C1 segment of cervical spinal cord (tissue), 14 donors: ENCODE measurements at regions not wholly inside any gene's neighbourhood (a gene's known extent, or its start where the extent isn't known, plus 50 kb on each side); places are given as distances from the start of the nearest gene placed in this dataset.
"Not testable (repeated sequence)": the region's sequence is repeated elsewhere in the genome, so short reads cannot be mapped to it uniquely, and the experiment has no call there.

Source experiments
- DNase-seq, 14 donors: peaks; one replicate each; lab custom pipeline; 2025; lab: John Stamatoyannopoulos, UW

DNA sequence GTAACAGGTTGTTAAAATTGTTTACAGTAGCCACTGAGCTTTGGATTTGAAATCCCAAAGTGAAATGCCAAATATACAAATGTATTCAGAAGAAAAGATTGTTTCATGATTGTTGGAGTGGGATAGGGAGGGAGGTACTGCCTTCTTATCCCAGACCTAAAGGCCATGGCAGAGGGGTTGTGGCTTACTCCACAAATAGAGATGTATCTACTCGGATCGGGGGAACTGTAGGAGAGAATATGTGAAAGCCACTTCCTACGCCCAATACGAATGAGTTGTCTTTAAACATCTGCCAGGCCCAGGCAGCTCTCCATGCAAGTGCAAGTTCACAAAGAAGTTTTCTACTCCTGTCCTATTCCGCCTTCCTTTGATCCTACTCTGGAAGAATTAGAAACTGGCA lies 150.2 kb upstream of the PRSS12 start:
- DNase-seq, result not testable (repeated sequence)

GRCh38 chr4:118504927-118505326 lies 152.1 kb upstream of the PRSS12 start:
- DNase-seq, result not testable (repeated sequence)

DNA sequence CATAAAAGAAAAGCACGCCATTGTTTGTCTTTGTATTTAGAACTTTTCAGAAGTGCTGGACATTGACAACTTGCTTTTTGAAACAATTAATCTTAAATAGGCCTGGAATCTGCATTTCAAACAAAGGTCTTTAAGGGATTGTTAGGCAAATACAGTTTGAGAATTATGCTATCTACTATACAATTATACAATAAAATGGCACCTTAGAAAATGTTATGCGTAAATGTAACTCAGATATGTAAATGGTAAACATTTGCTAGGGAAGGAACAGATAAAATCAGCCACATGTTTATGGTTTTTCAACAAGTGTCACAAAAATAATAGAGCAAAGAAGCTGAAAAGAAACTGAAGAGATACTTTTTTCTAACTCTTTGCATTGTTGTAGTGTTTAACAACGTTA lies 152.7 kb upstream of the PRSS12 start:
- not testable (repeated sequence) for DNase-seq

GRCh38 chr4:118512870-118513269 lies 160.1 kb upstream of the PRSS12 start:
- not testable (repeated sequence) for DNase-seq

GRCh38 chr4:118514332-118514731 lies 161.5 kb upstream of the PRSS12 start:
- not testable (repeated sequence) for DNase-seq

DNA sequence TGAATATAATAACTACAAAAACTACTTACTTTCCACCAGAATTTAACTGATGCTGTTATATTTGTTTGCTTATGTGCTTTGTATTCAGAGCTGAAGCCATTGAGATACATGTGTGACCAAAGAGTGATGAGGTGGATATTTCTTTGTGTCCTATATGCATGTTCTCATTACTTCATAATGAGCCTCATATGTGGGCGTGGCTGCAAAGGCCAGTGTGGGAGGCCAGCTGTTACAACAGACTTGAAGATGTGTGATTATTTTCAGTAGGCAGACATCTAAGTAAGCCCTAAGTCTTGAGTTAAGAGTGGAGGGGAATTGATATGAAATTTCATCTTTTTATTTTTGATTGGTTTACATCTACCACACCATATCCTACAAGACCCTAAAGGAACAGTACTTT lies 163.3 kb upstream of the PRSS12 start:
- not testable (repeated sequence) for DNase-seq

- DNase-seq, result not testable (repeated sequence)
These were observed 155.1 kb upstream of the METTL14 start for GRCh38 chr4:118530107-118530506.

DNA sequence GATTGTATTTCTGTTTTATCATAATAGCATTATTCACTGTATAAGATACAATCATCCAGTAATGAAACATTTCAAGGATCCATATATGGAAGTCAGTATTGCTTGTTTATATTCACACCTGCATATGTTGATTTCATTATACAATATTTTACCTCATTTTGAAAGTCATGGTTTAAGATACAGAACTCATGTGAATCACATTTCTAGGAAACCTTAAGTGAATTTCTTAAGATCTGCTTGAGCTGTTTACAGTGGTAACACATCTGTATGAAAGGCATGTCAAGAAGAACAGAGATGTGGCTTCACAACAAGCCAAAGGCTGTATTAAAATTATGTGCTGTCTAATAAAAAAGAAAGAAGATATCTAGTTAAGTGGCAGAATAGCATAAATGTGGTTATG lies 153.2 kb upstream of the METTL14 start:
- DNase-seq, result not testable (repeated sequence)

DNA sequence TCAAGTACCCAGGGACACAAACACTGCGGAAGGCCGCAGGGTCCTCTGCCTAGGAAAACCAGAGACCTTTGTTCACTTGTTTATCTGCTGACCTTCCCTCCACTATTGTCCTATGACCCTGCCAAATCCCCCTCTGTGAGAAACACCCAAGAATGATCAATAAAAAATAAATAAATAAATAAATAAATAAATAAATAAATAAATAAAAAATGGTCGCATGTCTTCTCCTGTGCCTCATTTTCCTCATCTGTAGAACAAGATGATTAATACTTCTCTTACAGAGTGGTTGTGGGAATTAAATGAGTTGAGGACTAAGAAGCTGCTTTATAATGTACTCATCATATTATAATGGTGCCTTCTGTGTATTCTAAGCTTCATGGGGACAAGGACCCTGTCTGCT lies 149.4 kb upstream of the METTL14 start:
- DNase-seq, result not testable (repeated sequence)

DNA sequence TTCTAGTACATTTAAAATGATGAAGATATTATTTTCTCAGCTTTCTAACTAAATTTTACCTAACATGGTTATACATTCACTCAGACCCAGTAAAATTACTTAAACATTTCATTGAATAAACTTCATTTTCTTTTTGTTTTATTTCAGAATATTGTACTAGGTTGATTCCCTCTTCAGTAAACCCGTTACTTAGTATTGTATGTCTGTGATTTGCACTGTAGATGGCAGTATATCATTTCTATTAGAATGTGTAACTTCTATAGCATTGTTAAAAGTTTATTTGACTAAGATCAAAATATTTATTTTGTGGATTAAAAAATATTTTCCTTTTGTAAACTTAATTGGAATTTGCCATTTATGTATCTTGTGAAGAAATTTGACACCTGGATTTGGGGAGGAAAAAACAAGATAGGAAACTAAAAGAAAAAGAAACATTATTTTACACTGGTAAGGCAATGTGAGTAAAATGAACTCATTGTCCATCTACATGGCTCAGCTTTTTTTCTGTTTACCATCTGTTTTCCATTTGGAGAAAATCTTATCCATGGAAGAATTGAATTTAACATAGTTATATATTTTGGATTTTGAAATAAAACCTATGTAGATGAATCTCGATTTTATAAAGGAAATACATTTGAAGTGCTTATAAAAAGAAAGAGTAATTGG lies 145.6 kb upstream of the METTL14 start:
- not testable (repeated sequence) for DNase-seq

- not testable (repeated sequence) for DNase-seq
These were observed 128.6 kb upstream of the METTL14 start for GRCh38 chr4:118556576-118556975.

DNA sequence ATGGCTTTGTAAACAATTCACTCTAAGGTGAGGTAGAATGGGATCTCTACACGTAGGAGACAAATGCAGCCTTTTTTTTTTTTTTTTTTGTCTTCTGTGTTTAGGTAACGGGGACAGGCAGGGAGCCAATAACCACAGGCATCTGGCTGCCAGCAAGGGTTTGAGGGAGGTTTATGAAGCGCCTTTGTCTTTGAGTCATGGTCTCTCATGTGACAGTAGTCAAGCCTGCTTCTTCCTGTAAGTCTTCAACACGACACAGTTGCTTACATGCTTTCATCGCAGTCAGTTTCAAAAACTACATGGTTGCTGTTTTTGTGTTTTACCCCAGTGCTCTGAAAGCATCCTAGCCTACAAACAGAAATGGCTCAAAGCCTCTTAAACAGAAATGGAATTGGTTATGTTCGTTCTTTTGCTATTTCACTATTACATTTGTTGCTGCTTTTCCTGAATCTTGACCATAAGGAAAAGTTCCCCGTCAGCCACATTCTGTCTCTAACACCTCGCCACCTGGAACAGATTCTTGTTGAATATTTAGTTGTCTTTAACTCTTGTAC lies 127.8 kb upstream of the METTL14 start:
- no peak for DNase-seq

- not testable (repeated sequence) for DNase-seq
These were observed 127.0 kb upstream of the METTL14 start for GRCh38 chr4:118558188-118558587.

DNA sequence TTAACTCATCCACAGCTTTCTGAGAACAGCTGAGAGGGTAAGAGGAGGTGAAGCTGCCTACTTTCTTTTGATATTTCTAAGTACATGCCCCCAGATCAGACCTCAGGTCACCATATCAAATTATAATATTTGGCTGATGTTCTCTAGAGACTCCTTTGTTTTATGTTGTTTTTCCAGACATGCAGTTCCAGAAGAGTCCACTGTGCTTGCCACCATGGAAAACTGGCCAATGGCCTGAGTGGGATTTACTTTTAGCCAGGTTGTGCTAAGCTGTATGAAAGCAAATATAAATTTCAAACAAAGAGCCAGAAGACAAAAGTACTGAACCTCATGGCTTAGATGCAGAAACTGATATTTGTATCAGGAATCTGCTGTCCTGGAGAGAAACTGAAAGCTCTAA lies 123.6 kb upstream of the METTL14 start:
- not testable (repeated sequence) for DNase-seq

GRCh38 chr4:118566003-118566513 lies 119.1 kb upstream of the METTL14 start:
- DNase-seq, result not testable (repeated sequence)

- not testable (repeated sequence) for DNase-seq
These were observed 112.2 kb upstream of the METTL14 start for GRCh38 chr4:118572991-118573390.

DNA sequence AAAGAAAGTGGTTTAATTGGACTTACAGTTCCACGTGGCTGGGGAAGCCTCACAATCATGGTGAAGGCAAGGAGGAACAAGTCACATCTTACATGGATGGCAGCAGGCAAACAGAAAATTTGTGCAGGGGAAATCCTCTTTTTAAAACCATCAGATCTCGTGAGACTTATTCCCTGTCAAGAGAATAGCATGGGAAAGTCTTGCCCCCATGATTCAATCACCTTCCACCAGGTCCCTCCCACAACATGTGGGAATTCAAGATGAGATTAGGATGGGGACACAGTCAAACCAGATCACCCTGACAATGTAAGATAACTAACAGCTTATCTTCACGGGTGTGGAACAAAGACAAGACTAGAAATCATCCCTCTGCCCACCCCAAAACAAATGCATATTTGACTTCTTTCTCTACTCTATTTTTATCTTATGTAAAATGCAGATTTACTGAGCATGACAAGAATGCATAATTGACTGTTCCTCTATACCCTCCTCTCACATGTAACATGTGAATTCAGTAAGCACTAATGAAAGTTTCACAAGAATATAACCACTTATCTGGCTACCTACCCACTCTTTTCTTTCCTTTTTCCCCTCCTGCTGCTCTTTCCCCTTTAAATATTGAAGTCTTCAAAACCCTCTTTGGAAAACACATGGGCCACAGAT lies 110.8 kb upstream of the METTL14 start:
- not testable (repeated sequence) for DNase-seq

- DNase-seq, result not testable (repeated sequence)
These were observed 110.1 kb upstream of the METTL14 start for GRCh38 chr4:118575057-118575456.

GRCh38 chr4:118575726-118576125 lies 109.5 kb upstream of the METTL14 start:
- not testable (repeated sequence) for DNase-seq

DNA sequence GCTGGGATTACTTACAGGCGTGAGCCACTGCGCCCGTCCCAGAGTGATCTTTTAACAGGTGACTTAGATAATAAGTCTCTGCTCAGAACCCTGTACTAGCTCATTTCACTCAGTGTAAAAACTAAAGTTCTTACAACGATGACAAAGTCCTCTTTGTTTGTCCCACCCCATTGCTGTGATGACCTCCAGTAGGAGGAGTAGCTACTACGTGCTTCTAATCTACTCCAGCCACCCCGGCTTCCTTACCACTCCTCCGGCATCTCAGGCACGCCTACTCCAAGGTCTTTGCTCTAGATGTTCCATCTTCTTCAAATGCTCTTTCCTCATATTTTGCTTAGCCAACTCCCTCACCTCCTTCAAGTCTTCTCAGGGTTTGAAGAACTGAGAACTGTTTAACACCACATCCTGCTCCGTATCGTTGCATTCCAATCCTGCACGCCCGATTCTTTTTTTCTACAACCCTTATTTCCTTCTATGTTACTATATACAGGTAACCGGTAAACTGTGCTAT lies 108.4 kb upstream of the METTL14 start:
- DNase-seq, result not testable (repeated sequence)

DNA sequence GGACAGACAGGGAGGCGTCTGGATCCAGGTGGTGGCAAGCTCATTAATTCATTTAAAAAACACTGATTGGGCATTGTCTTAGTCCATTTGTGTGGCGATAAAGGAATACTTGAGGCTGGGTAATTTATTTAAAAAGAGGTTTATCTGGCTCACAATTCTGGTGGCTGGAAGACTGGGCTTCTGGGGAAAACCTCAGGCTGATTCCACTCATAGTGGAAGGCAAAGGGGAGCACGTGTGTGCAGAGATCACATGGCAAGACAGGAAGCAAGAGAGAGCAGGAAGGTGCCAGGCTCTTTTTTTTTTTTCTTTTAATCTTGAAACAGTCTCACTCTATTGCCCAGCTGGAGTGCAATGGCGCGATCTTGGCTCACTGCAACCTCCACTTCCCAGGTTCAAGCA lies 100.2 kb upstream of the METTL14 start:
- DNase-seq, result no peak

DNA sequence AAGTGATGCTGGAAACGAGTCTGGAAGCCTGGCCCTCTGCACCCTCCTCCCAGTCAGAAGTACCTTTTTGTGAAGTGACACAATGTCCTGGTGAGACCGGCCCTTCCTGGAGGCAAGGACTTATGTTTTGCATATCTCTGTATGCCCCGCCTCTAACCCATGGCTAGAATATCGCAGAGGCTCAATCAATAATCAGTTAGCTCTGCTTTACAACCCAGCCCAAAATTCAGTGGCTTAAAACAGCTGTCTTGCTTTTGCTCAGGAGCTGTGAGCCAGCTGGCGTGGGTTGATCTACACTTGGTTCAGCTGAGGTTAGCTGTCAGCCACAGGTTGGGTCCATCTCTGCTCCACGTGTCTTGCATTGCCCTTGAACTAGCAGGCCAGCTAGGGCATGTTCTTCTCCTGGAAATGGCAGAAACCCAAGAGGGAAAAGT lies 98.8 kb upstream of the METTL14 start:
- no peak for DNase-seq
